Gastroesophageal sphincter (tissue), 4 donors: ENCODE measurements at regions not wholly inside any gene's neighbourhood (a gene's known extent, or its start where the extent isn't known, plus 50 kb on each side); places are given as distances from the start of the nearest gene placed in this dataset.

Experiments
- ATAC-seq: fragments of 150-250 bp; one replicate; pipeline ENCODE4 v1.9.1; 2016; ENCODE audit warnings: mild to moderate bottlenecking, moderate library complexity
- H3K27ac ChIP-seq, 4 donors: fragments of 200-600 bp; sonication (generic) in 3 of 4; 1 replicate in 3 of 4; 2 replicates in 1 of 4; pipeline ENCODE4 v1.5.1; 2016 to 2019
- H3K27me3 ChIP-seq: fragments of 200-600 bp; sonication (generic); one replicate; pipeline ENCODE4 v1.5.1; 2019
- H3K36me3 ChIP-seq, 2 donors: fragments of 200-600 bp; sonication (generic); one replicate each; pipeline ENCODE4 v1.5.1; 2019; ENCODE audit warnings: control low read depth in 1 of 2
- H3K4me1 ChIP-seq, 3 donors: fragments of 200-600 bp; sonication (generic); 1 replicate in 2 of 3; 2 replicates in 1 of 3; pipeline ENCODE4 v1.5.1; 2016 to 2019; ENCODE audit warnings: control low read depth in 2 of 3
- H3K4me3 ChIP-seq, 2 donors: fragments of 200-600 bp; sonication (generic); one replicate each; pipeline ENCODE4 v1.5.1; 2019; ENCODE audit warnings: mild to moderate bottlenecking in 1 of 2, moderate library complexity in 1 of 2
- H3K9me3 ChIP-seq, 3 donors: fragments of 200-600 bp; sonication (generic); one replicate each; pipeline ENCODE4 v1.5.1; 2017 to 2019; ENCODE audit warnings: control low read depth in 2 of 3
- EP300 ChIP-seq: sonication (generic); formaldehyde crosslinking; IDR thresholded peaks from one replicate; pipeline ENCODE4 v1.6.1; 2017; ENCODE audit warnings: antibody characterized with exemption, mild to moderate bottlenecking
- POLR2A ChIP-seq, 2 donors: fragments of 450-650 bp; IDR thresholded peaks; one replicate each; pipeline ENCODE4 v1.6.1; 2017; ENCODE audit warnings: antibody characterized with exemption in 2 of 2, mild to moderate bottlenecking in 2 of 2, moderate library complexity in 1 of 2
- POLR2AphosphoS5 ChIP-seq: sonication (generic); formaldehyde crosslinking; IDR thresholded peaks from one replicate; pipeline ENCODE4 v1.6.1; 2017; ENCODE audit warnings: antibody characterized with exemption
- WGBS, 2 donors: methylation state at CpG; one replicate each; pipeline ENCODE4 v1.1.5; 2018; ENCODE audit warnings: low coverage in 1 of 2; 5-methylcytosine and 5-hydroxymethylcytosine counted together
- TF ChIP-seq, protein P1 (sequence below), 4 experiments: fragments of 200-600 bp in 2 of 4; fragments of 450-650 bp in 2 of 4; sonication (generic) in 1 of 4; IDR thresholded peaks; one replicate each; pipeline ENCODE4 v1.5.1; 2017 to 2019; ENCODE audit warnings: antibody characterized with exemption in 4 of 4, mild to moderate bottlenecking in 2 of 4, moderate library complexity in 2 of 4

DNA sequence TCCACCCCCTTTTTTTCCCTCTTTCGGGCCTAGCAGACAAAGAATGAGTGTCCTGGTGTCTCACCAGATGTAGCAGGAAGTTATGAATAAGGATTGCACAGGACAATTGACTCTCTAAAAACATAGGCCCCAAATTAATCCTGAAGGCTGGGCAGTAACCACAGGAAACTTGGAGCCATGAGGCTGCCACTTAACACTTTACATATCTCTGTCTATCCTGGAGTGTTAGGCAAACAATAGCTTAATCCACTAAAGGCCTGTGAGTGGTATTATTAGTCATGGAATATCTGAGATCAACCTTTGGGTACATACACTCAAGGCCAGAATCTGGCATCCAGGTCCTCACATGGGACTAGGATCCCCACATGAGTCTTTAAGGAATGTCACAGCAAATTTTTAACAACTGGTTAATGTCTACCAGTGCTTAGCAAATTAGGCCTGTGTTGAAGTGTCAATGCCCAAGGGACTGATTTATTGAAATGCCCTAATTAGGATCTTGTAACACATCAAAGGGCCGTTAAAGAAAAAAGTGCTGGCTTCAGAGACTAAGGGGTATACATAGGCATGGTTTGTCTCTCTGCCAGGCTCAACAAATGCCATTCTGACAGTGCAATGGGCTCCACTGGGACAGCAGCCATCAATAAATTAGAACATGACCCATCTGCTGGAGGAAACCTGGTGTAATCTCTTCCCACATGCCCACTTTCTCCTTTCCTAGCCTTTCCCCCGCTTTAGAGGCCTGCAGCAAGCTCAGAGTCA, 196.7 kb upstream of the TBX20 start:
- H3K27ac ChIP-seq = no peak overlapping the region
- H3K4me1 ChIP-seq = peaks cover 0 to 7% (median 0%) of the 10 kb centered on the region in 3 donors
- TF ChIP-seq POLR2A (IDR thresholded peaks at IDR 0.05) (no peak), EP300 (no peak), POLR2AphosphoS5 (no peak)
- TF ChIP-seq, protein P1, sequence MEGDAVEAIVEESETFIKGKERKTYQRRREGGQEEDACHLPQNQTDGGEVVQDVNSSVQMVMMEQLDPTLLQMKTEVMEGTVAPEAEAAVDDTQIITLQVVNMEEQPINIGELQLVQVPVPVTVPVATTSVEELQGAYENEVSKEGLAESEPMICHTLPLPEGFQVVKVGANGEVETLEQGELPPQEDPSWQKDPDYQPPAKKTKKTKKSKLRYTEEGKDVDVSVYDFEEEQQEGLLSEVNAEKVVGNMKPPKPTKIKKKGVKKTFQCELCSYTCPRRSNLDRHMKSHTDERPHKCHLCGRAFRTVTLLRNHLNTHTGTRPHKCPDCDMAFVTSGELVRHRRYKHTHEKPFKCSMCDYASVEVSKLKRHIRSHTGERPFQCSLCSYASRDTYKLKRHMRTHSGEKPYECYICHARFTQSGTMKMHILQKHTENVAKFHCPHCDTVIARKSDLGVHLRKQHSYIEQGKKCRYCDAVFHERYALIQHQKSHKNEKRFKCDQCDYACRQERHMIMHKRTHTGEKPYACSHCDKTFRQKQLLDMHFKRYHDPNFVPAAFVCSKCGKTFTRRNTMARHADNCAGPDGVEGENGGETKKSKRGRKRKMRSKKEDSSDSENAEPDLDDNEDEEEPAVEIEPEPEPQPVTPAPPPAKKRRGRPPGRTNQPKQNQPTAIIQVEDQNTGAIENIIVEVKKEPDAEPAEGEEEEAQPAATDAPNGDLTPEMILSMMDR (IDR thresholded peaks at IDR 0.05) = no peak
- WGBS, 2 donors = 33 to 67% methylated on average over 2 of the region's 3 CpGs
- no peaks in the 10 kb centered on the region for H3K36me3 ChIP-seq
- no peak overlapping the region for H3K4me3 ChIP-seq
- no peaks in the 10 kb centered on the region for H3K9me3 ChIP-seq
- no peak for ATAC-seq
- H3K27me3 ChIP-seq = peaks cover 20% of the 10 kb centered on the region

DNA sequence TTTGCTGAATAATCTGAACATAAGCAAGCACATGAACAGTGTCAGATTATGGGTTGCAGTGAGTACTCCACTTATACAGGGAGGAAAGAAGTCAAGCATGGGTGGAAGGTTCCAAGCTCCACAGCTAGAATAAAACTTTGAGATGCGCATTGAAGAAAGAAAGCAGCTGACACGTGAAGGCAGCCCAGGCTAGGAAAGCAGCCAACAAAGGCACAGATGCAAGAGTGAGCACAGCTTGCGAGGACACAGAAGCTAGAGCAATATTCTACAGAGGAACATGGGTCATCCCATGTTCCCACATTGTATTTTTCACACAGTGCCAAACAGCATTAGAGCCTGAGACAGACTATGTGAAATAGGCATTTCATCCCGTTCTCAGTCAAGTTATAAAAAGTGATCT, 194.6 kb upstream of the TBX20 start:
- Histone ChIP-seq H3K27ac (no peak overlapping the region), H3K36me3 (no peaks in the 10 kb centered on the region), H3K4me1 (no peaks in the 10 kb centered on the region), H3K4me3 (no peak overlapping the region), H3K9me3 (no peaks in the 10 kb centered on the region), H3K27me3 (peaks cover 5% of the 10 kb centered on the region)
- TF ChIP-seq EP300 = no peak
- TF ChIP-seq, protein P1 (IDR thresholded peaks at IDR 0.05) = no peak
- TF ChIP-seq POLR2A (IDR thresholded peaks at IDR 0.05) = no peak
- TF ChIP-seq POLR2AphosphoS5 = no peak
- 68 to 80% methylated on average over 3 to 4 of the region's 4 CpGs for WGBS, 2 donors
- no peak for ATAC-seq

DNA sequence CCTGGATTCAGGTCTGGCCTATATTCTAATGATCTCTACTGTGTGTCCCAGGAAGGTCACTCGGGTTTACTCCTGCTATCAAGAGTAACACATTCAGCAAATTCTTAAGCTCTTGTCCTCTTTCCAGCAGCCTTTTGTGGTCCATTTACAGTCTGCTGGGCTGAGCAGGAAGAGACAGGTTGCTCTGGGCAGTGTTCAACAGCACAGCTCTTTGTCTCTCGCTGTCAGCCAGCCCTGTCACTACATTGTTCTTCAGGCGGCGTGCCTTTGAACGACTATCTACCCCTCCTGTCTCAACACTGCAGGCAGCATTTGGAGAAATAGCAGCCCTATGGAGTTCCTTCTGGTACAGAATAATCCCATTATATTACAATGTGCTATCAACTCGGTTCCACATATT, 192.2 kb upstream of the TBX20 start:
- no peak overlapping the region for H3K27ac ChIP-seq
- no peaks in the 10 kb centered on the region for H3K9me3 ChIP-seq
- H3K36me3 ChIP-seq = no peaks in the 10 kb centered on the region
- no peaks in the 10 kb centered on the region for H3K4me1 ChIP-seq
- no peak overlapping the region for H3K4me3 ChIP-seq
- ATAC-seq = no peak
- no peak for TF ChIP-seq POLR2A (IDR thresholded peaks at IDR 0.05)
- TF ChIP-seq EP300 = no peak
- TF ChIP-seq, protein P1 (IDR thresholded peaks at IDR 0.05) = no peak
- TF ChIP-seq POLR2AphosphoS5 = no peak
- 70 to 84% methylated on average over 3 to 6 of the region's 6 CpGs for WGBS, 2 donors
- peaks cover 5% of the 10 kb centered on the region for H3K27me3 ChIP-seq

DNA sequence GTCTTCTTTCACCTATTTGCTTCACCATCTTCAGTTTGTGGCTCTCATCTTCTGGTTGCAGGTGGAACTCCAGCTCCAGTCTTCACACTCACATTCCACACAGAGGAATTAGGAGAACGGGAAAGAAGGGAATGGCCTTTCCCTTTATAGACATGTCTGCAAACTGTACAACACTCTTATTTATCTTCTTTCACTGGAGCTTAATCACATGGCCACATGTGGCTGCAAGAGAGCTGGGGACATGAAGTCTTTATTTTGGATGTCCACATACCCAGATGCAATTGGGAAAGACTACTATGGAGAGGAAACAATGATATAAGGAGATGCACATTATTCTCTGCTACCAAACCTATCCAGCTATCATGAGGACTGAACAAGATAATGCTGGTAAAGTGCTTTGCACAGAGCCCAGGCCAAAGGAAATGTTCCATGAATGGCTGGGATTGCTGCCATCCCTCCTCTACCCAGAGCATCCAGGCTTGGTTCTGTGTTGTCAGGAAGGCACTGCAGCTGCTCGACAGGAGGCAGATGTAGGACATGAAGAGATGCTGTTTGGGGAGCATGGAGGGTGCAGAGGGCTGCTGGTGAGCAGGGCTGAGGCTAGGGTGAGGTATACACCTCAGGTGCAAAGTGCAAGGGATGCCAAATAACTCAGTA, 183.8 kb upstream of the TBX20 start:
- no peak for TF ChIP-seq EP300
- TF ChIP-seq POLR2AphosphoS5 = no peak
- TF ChIP-seq, protein P1 (IDR thresholded peaks at IDR 0.05) = no peak
- TF ChIP-seq POLR2A (IDR thresholded peaks at IDR 0.05) = no peak
- no peak for ATAC-seq
- Histone ChIP-seq H3K9me3 (peaks cover 0 to 5% (median 0%) of the 10 kb centered on the region in 3 donors), H3K27me3 (no peaks in the 10 kb centered on the region), H3K27ac (no peak overlapping the region), H3K36me3 (no peaks in the 10 kb centered on the region), H3K4me1 (no peaks in the 10 kb centered on the region), H3K4me3 (no peak overlapping the region)
- 38% methylated on average over 1 of the region's 2 CpGs; no CpG with 5 or more reads in 1 of the 2 donors for WGBS, 2 donors

DNA sequence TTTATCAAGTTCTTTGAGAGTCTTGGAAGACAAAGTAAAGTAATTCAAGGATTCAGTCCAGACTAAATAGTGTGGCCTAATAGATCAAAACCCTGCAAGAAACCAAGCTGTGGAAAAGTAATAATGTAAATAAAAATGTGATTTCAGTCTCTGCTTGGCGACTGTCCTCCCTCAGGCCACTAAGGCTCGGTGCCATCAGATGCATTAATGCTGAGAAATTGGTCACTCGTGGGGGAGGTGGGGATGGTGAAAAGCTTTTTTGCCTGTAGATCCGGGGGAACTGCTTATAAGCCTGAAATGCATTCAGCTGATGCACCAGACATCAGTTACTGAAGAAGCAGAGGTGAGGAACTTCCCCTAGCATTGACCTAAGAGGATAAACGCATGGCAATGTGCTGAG, 182.6 kb upstream of the TBX20 start:
- no peak for TF ChIP-seq POLR2A (IDR thresholded peaks at IDR 0.05)
- TF ChIP-seq POLR2AphosphoS5 = no peak
- TF ChIP-seq, protein P1 (IDR thresholded peaks at IDR 0.05) = no peak
- no peak for TF ChIP-seq EP300
- Histone ChIP-seq H3K36me3 (no peaks in the 10 kb centered on the region), H3K27ac (no peak overlapping the region), H3K4me3 (no peak overlapping the region), H3K27me3 (no peaks in the 10 kb centered on the region), H3K9me3 (peaks cover 0 to 9% (median 0%) of the 10 kb centered on the region in 3 donors), H3K4me1 (no peaks in the 10 kb centered on the region)
- WGBS, 2 donors = 30 to 50% methylated on average over 2 to 4 of the region's 5 CpGs
- ATAC-seq = no peak
